ENCODE measurements at regions not wholly inside any gene's neighbourhood (a gene's known extent, or its start where the extent isn't known, plus 50 kb on each side); places are given as distances from the start of the nearest gene placed in this dataset.

- no peak for DNase-seq (ENCODE audit: low read depth)
- H3K4me3 ChIP-seq (ENCODE audit: low read length), result no peak overlapping the region
- TF ChIP-seq CTCF (conservative IDR thresholded peaks at IDR 0.05; ENCODE audit: low read depth, low read length), result no peak
Observed at GRCh38 chr2:59706729-59707128, 846.7 kb downstream of the BCL11A start.

DNA sequence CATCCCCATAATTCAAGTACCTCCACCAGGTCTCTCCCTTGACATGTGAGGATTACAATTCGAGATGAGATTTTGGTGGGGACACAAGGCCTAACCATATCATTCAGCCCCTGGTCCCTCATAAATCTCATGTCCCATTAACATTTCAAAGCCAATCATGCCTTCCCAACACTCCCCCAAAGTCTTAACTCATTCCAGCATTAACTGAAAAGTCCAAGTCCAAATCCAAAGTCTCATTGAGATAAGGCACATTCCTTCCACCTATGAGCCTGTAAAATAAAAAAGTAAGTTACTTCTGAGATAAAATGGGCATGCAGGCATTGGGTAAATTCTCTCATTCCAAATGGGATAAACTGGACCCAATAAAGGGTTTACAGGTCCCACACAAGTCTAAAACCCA, 849.7 kb downstream of the BCL11A start:
- DNase-seq (ENCODE audit: low read depth), result no peak
- TF ChIP-seq CTCF (conservative IDR thresholded peaks at IDR 0.05; ENCODE audit: low read depth, low read length), result no peak
- H3K4me3 ChIP-seq (ENCODE audit: low read length), result no peak overlapping the region

DNA sequence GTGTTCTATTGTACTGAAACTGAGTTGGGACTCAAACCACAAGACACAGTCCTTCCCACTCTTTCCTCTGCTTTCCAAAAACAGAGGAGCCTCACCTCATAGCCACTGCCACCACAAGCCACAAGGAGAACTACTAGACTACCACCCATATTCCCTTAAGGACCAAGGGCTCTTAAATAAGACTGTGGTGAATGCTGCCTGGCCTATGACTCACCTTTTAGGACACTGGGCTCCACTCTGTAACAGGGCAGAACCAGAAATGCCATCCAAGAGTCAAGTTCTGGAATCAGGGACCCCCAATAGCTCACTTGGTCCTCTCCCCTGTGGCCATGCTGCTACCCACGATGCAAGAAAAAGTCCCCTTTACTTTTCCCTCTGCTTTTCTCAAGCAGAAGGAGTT, 851.4 kb downstream of the BCL11A start:
- DNase-seq (ENCODE audit: low read depth), result no peak
- H3K4me3 ChIP-seq (ENCODE audit: low read length), result no peak overlapping the region
- no peak for TF ChIP-seq CTCF (conservative IDR thresholded peaks at IDR 0.05; ENCODE audit: low read depth, low read length)

DNA sequence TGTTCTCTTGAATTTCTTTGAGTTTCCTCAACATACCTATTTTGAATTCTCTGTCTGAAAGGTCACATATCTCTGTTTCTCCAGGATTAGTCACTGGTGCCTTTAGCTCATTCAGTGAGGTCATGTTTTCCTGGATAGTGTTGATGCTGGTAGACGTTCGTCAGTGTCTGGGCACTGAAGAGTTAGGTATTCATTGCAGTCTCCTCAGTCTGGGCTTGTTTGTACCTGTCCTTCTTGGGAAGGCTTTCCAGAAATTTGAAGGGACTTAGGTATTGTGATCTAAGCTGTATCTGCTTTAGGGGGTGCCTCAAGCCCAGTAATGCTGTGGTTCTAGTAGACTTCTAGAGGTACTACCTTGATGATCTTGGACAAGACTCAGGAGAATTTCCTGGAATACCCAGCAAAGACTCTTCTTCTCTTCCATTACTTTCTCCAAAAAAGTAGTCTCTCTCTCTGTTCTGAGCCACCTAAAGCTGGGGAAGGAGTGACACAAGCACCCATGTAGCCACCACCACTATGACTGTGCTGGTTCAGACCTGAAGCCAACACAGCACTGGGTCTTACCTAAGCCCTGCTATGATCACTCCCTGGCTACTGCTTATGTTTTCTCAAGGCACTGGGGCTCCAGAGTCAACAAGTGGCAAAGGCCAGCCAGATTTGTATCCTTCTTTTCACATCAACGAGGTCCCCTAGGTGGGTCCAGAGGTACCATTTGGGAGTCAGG, 852.0 kb downstream of the BCL11A start:
- DNase-seq (ENCODE audit: low read depth), result no peak
- TF ChIP-seq CTCF (conservative IDR thresholded peaks at IDR 0.05; ENCODE audit: low read depth, low read length), result no peak
- no peak overlapping the region for H3K4me3 ChIP-seq (ENCODE audit: low read length)

GRCh38 chr2:59694176-59694575, 859.3 kb downstream of the BCL11A start:
- DNase-seq (ENCODE audit: low read depth), result no peak
- TF ChIP-seq CTCF (conservative IDR thresholded peaks at IDR 0.05; ENCODE audit: low read depth, low read length), result no peak
- no peak overlapping the region for H3K4me3 ChIP-seq (ENCODE audit: low read length)

DNA sequence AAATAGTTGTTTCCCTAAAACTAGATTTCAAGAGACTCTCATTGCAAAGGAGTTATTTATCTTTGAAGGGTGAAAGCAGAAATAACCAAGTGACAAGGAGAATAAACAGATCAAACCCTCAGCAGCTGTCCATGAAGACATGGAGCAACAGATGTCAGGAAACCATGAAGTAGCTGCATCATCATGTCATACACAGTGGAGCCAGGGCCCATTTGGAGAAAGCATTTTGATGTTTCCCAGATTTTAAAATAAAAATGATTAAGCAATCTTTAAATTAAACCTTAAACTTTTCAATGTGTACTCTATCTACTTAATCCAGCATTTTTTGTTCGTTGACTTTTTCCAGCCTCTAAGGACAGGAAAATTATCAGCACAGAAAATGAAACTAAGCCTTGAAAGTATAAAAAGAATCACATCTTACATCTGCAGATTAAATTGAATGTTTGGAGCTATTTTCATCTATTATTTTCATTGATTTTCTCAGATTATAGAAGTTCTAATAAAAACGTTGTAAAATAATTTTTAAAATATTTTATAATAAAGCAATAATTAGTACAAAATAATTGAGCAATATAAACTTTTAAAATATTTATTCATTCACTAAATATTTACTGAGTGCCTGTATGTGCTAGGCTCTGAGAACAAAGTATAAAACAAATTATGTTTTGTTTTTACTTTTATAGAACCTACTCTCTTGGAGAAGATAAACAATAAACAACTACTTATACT, 860.1 kb downstream of the BCL11A start:
- H3K4me3 ChIP-seq (ENCODE audit: low read length), result no peak overlapping the region
- no peak for DNase-seq (ENCODE audit: low read depth)
- no peak for TF ChIP-seq CTCF (conservative IDR thresholded peaks at IDR 0.05; ENCODE audit: low read depth, low read length)

Measured in retinal pigment epithelial cell (primary cell).